Keratinocyte (primary cell): ENCODE measurements at regions not wholly inside any gene's neighbourhood (a gene's known extent, or its start where the extent isn't known, plus 50 kb on each side); places are given as distances from the start of the nearest gene placed in this dataset.
A peak's percentile ranks its signal among the peaks of the same experiment; 100 is the strongest.

Experiments
- EZH2 ChIP-seq: IDR thresholded peaks from one replicate; pipeline ENCODE4 v1.6.1; 2012; ENCODE audit warnings: inconsistent platforms, mild to moderate bottlenecking, low read length, moderate library complexity
- TF ChIP-seq, protein P1 (sequence below), 3 experiments: IDR thresholded peaks in 1 of 3; conservative IDR thresholded peaks in 1 of 3; optimal IDR thresholded peaks in 1 of 3; 2 replicates in 2 of 3; 3 replicates in 1 of 3; pipeline versions ENCODE3 to v1.5.1; 2011; ENCODE audit warnings: low read length in 3 of 3, mild to moderate bottlenecking in 3 of 3, moderate library complexity in 2 of 3, control low read depth in 1 of 3, inconsistent platforms in 1 of 3; ENCODE audit not compliant: insufficient read depth in 2 of 3; ENCODE audit errors: extremely low read depth in 1 of 3

DNA sequence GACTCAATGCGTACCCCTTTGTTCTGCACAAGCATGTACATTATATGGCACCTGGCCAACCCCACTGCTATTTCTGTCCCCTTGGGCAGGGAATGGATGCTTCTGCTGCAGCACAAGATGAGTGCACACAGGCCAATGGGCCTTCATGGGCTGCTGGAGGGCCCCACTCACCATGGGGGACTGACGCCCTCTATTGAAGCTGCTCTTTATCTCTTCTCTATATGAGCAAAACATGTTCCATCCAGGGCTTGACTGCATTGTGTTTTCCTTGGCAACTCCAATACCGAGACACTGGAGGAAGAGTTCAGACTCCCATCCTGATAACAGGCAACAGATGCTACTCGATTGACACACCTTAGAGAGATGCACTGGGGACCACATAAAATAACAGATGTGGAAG is 251.6 kb upstream of the NCKAP5 start:
- TF ChIP-seq, protein P1, sequence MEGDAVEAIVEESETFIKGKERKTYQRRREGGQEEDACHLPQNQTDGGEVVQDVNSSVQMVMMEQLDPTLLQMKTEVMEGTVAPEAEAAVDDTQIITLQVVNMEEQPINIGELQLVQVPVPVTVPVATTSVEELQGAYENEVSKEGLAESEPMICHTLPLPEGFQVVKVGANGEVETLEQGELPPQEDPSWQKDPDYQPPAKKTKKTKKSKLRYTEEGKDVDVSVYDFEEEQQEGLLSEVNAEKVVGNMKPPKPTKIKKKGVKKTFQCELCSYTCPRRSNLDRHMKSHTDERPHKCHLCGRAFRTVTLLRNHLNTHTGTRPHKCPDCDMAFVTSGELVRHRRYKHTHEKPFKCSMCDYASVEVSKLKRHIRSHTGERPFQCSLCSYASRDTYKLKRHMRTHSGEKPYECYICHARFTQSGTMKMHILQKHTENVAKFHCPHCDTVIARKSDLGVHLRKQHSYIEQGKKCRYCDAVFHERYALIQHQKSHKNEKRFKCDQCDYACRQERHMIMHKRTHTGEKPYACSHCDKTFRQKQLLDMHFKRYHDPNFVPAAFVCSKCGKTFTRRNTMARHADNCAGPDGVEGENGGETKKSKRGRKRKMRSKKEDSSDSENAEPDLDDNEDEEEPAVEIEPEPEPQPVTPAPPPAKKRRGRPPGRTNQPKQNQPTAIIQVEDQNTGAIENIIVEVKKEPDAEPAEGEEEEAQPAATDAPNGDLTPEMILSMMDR (optimal IDR thresholded peaks at IDR 0.05 in 1 of 3, IDR thresholded peaks at IDR 0.05 in 1 of 3, conservative IDR thresholded peaks at IDR 0.05 in 1 of 3; ENCODE audit: extremely low read depth in 1 of 3, insufficient read depth in 2 of 3, low read length in 3 of 3) = peak in 1 of 3 experiments; percentile 5
- no peak for TF ChIP-seq EZH2
